DOHH2 (cell line): ENCODE measurements at regions not wholly inside any gene's neighbourhood (a gene's known extent, or its start where the extent isn't known, plus 50 kb on each side); places are given as distances from the start of the nearest gene placed in this dataset.

Experiments used
- EZH2phosphoT487 ChIP-seq: fragments of 200-600 bp; sonication (generic); IDR thresholded peaks from 2 replicates; pipeline ENCODE4 v1.6.1; 2017; ENCODE audit warnings: borderline replicate concordance, mild to moderate bottlenecking, antibody characterized with exemption, low read length, moderate library complexity, mixed read lengths
- TF ChIP-seq, protein P1 (sequence below): fragments of 200-600 bp; sonication (generic); IDR thresholded peaks from one replicate; pipeline ENCODE4 v1.5.1; 2014; ENCODE audit warnings: antibody characterized with exemption, mild to moderate bottlenecking, low read depth, low read length; ENCODE audit not compliant: poor library complexity, severe bottlenecking

DNA sequence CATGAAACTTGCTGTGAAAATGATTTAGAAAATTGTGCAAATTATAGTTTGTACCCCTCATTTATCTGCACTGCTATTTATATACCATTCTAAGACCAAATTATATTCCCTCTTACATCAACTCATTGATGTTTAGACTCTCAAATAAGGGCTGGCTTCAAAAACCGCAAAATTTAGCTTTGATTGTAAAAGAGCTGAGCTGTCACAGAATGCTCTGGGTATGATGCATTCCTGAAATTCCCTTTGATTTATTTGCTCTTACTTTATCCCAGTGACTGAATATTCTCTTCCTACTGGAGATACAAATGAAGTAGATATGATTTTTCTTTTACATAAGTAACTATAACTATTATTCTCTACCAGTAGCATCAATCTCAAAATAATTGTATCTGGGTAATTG is 78.0 kb upstream of the TMTC2 start:
- TF ChIP-seq, protein P1, sequence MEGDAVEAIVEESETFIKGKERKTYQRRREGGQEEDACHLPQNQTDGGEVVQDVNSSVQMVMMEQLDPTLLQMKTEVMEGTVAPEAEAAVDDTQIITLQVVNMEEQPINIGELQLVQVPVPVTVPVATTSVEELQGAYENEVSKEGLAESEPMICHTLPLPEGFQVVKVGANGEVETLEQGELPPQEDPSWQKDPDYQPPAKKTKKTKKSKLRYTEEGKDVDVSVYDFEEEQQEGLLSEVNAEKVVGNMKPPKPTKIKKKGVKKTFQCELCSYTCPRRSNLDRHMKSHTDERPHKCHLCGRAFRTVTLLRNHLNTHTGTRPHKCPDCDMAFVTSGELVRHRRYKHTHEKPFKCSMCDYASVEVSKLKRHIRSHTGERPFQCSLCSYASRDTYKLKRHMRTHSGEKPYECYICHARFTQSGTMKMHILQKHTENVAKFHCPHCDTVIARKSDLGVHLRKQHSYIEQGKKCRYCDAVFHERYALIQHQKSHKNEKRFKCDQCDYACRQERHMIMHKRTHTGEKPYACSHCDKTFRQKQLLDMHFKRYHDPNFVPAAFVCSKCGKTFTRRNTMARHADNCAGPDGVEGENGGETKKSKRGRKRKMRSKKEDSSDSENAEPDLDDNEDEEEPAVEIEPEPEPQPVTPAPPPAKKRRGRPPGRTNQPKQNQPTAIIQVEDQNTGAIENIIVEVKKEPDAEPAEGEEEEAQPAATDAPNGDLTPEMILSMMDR: no peak
- TF ChIP-seq EZH2phosphoT487: no peak
